IMR-90 (cell line): ENCODE measurements at regions not wholly inside any gene's neighbourhood (a gene's known extent, or its start where the extent isn't known, plus 50 kb on each side); places are given as distances from the start of the nearest gene placed in this dataset.

Source experiments
- ATAC-seq: fragments of 200-7000 bp; cut with Tn5 transposase; 2 replicates; pipeline ENCODE4 v1.9.1; 2020; ENCODE audit warnings: low read depth, mild to moderate bottlenecking, moderate library complexity
- BruUV-seq: library from RNA; stranded (reverse); fragments of 400-500 nt; replicated peaks from 2 replicates; lab custom pipeline; 2021; lab: Mats Ljungman, UMichigan
- CTCF ChIA-PET: fragments of 300-600 bp; formaldehyde crosslinking; extraction: SDS; loops from one replicate; lab custom pipeline; 2021; ENCODE audit warnings: antibody characterized with exemption; lab: Yijun Ruan, JAX
- POLR2A ChIA-PET: fragments of 300-600 bp; sonication (Branson Sonifier 250); formaldehyde crosslinking; loops from one replicate; lab custom pipeline; 2022; ENCODE audit warnings: antibody characterized with exemption; ENCODE audit not compliant: unreplicated experiment; lab: Charles Lee
- DNase-seq: peaks from one replicate; pipeline ENCODE4 v3.0.0; 2013
- H2AFZ ChIP-seq: replicated peaks from 2 replicates; pipeline ENCODE3; 2013; ENCODE audit warnings: low read length, mild to moderate bottlenecking; ENCODE audit not compliant: poor library complexity
- H2AK5ac ChIP-seq: 2 replicates; pipeline ENCODE4 v1.6.1; 2013; ENCODE audit warnings: low read depth, low read length, inconsistent platforms
- H2AK9ac ChIP-seq: replicated peaks from 2 replicates; pipeline ENCODE3; 2013; ENCODE audit warnings: mild to moderate bottlenecking, low read depth, low read length, moderate library complexity; ENCODE audit not compliant: poor library complexity
- H2BK120ac ChIP-seq: 2 replicates; pipeline ENCODE4 v1.6.1; 2013; ENCODE audit warnings: low read depth, low read length, inconsistent platforms
- H2BK15ac ChIP-seq: 3 replicates; pipeline ENCODE4 v1.6.1; 2013; ENCODE audit warnings: low read depth, low read length, inconsistent platforms
- H2BK20ac ChIP-seq: 2 replicates; pipeline ENCODE4 v1.6.1; 2013; ENCODE audit warnings: low read depth, mild to moderate bottlenecking, inconsistent platforms, low read length, moderate library complexity
- H2BK5ac ChIP-seq: 2 replicates; pipeline ENCODE4 v1.6.1; 2013; ENCODE audit warnings: mild to moderate bottlenecking, low read depth, low read length, inconsistent platforms; ENCODE audit not compliant: poor library complexity, severe bottlenecking
- H3K14ac ChIP-seq: replicated peaks from 2 replicates; pipeline ENCODE4 v1.6.1; 2013; ENCODE audit warnings: low read depth, low read length, inconsistent platforms
- H3K18ac ChIP-seq: 2 replicates; pipeline ENCODE4 v1.6.1; 2013; ENCODE audit warnings: low read depth, low read length, control low read depth
- H3K23ac ChIP-seq: 2 replicates; pipeline ENCODE4 v1.6.1; 2013; ENCODE audit warnings: low read depth, low read length, inconsistent platforms
- H3K27ac ChIP-seq: 2 replicates; pipeline ENCODE4 v1.5.1; 2013; ENCODE audit warnings: mild to moderate bottlenecking, control low read depth, low read length; ENCODE audit not compliant: insufficient read depth
- H3K27me3 ChIP-seq: 2 replicates; pipeline ENCODE4 v1.6.1; 2013; ENCODE audit warnings: low read length; ENCODE audit not compliant: control insufficient read depth, insufficient read depth
- H3K36me3 ChIP-seq: 2 replicates; pipeline ENCODE4 v1.6.1; 2013; ENCODE audit warnings: low read length, mixed read lengths; ENCODE audit not compliant: control insufficient read depth, insufficient read depth
- H3K4ac ChIP-seq: 2 replicates; pipeline ENCODE4 v1.6.1; 2013; ENCODE audit warnings: low read depth, low read length, inconsistent platforms
- H3K4me1 ChIP-seq: 2 replicates; pipeline ENCODE4 v1.6.1; 2013; ENCODE audit warnings: low read length, mixed read lengths; ENCODE audit not compliant: control insufficient read depth, insufficient read depth
- H3K4me2 ChIP-seq: 2 replicates; pipeline ENCODE4 v1.6.1; 2013; ENCODE audit warnings: low read depth, mild to moderate bottlenecking, control low read depth, low read length, moderate library complexity
- H3K4me3 ChIP-seq: 2 replicates; pipeline ENCODE4 v1.5.1; 2013; ENCODE audit warnings: low read depth, mild to moderate bottlenecking, control low read depth, low read length, moderate library complexity; ENCODE audit not compliant: insufficient read depth
- H3K56ac ChIP-seq: 2 replicates; pipeline ENCODE4 v1.6.1; 2013; ENCODE audit warnings: low read length, inconsistent platforms; ENCODE audit not compliant: insufficient read depth; ENCODE audit errors: extremely low read depth
- H3K79me1 ChIP-seq, 2 experiments: 2 replicates each; pipeline ENCODE4 v1.6.1; 2013; ENCODE audit warnings: low read length in 2 of 2, inconsistent platforms in 1 of 2, low read depth in 1 of 2
- H3K9ac ChIP-seq: 2 replicates; pipeline ENCODE4 v1.6.1; 2013; ENCODE audit warnings: low read depth, low read length, control low read depth
- H3K9me1 ChIP-seq: 2 replicates; pipeline ENCODE4 v1.6.1; 2013; ENCODE audit warnings: low read length, inconsistent platforms; ENCODE audit not compliant: insufficient read depth
- H3K9me3 ChIP-seq: 2 replicates; pipeline ENCODE4 v1.6.1; 2013; ENCODE audit warnings: low read length; ENCODE audit not compliant: control insufficient read depth, insufficient read depth
- H4K20me1 ChIP-seq: 2 replicates; pipeline ENCODE4 v1.6.1; 2013; ENCODE audit warnings: low read length, inconsistent platforms; ENCODE audit not compliant: insufficient read depth
- H4K5ac ChIP-seq: 2 replicates; pipeline ENCODE4 v1.6.1; 2013; ENCODE audit warnings: mild to moderate bottlenecking, low read depth, low read length, control low read depth
- H4K8ac ChIP-seq, 2 experiments: 2 replicates each; pipeline ENCODE4 v1.6.1; 2013; ENCODE audit warnings: low read depth in 2 of 2, low read length in 2 of 2, control low read depth in 1 of 2, inconsistent platforms in 1 of 2
- H4K91ac ChIP-seq: 2 replicates; pipeline ENCODE4 v1.6.1; 2013; ENCODE audit warnings: low read depth, low read length, inconsistent platforms; ENCODE audit not compliant: insufficient read depth
- BHLHE40 ChIP-seq: fragments of 150-350 bp; IDR thresholded peaks from 2 replicates; pipeline ENCODE4 v1.6.1; 2016; ENCODE audit warnings: mild to moderate bottlenecking, low read depth, low read length
- CHD1 ChIP-seq: IDR thresholded peaks from 2 replicates; pipeline ENCODE4 v1.6.1; 2012; ENCODE audit warnings: low read depth, low read length, improper control_type of control experiment
- CTCF ChIP-seq: conservative IDR thresholded peaks from 2 replicates; pipeline ENCODE4 v1.5.1; 2012; ENCODE audit warnings: mild to moderate bottlenecking, low read depth, low read length, improper control_type of control experiment
- FOS ChIP-seq: fragments of 150-350 bp; IDR thresholded peaks from 2 replicates; pipeline ENCODE4 v1.6.1; 2016; ENCODE audit warnings: low read depth, low read length
- MAZ ChIP-seq: IDR thresholded peaks from 2 replicates; pipeline ENCODE4 v1.6.1; 2012; ENCODE audit warnings: low read depth, mild to moderate bottlenecking, low read length, improper control_type of control experiment, moderate library complexity, borderline replicate concordance
- MXI1 ChIP-seq: IDR thresholded peaks from 2 replicates; pipeline ENCODE4 v1.6.1; 2012; ENCODE audit warnings: low read depth, mild to moderate bottlenecking, low read length, moderate library complexity, borderline replicate concordance
- POLR2A ChIP-seq: IDR thresholded peaks from 2 replicates; pipeline ENCODE4 v1.6.1; 2012; ENCODE audit warnings: mild to moderate bottlenecking, low read depth, low read length
- RCOR1 ChIP-seq: IDR thresholded peaks from 2 replicates; pipeline ENCODE4 v1.6.1; 2012; ENCODE audit warnings: mild to moderate bottlenecking, low read length, improper control_type of control experiment; ENCODE audit not compliant: insufficient replicate concordance
- RFX5 ChIP-seq: IDR thresholded peaks from 2 replicates; pipeline ENCODE4 v1.8.0; 2012; ENCODE audit warnings: low read depth, mild to moderate bottlenecking, low read length, moderate library complexity
- SMC3 ChIP-seq: fragments of 150-350 bp; IDR thresholded peaks from 2 replicates; pipeline ENCODE4 v1.6.1; 2016; ENCODE audit warnings: low read depth, mild to moderate bottlenecking, antibody characterized with exemption, low read length, moderate library complexity
- WGBS, 2 experiments: methylation state at CpG; one replicate each; pipeline versions ENCODE4 v1.1.5 to v1.1.7; 2013; ENCODE audit warnings: missing lambda C conversion rate in 2 of 2; ENCODE audit not compliant: insufficient read length in 1 of 2; ENCODE audit errors: extremely low coverage in 2 of 2; 5-methylcytosine and 5-hydroxymethylcytosine counted together
- dilution Hi-C: fragments of 300-500 bp; cut with HindIII; formaldehyde crosslinking; loops from one replicate; pipeline ENCODE4 v1.14.3; 2018; ENCODE audit warnings: low sequenced_read_pairs; ENCODE audit not compliant: unreplicated experiment
- in situ Hi-C: fragments of 300-500 bp; cut with MboI; formaldehyde crosslinking; loops from 3 replicates; pipeline ENCODE4 v1.14.3; 2019; ENCODE audit warnings: low sequenced_read_pairs, inconsistent platforms, mixed read lengths
- intact Hi-C: fragments of 100-400 bp; cut with micrococcal nuclease; formaldehyde crosslinking; loops from 2 replicates; pipeline ENCODE4 v1.10.0; 2022
- TF ChIP-seq, protein P1 (sequence below): fragments of 150-350 bp; IDR thresholded peaks from 2 replicates; pipeline ENCODE4 v1.6.1; 2016; ENCODE audit warnings: low read depth, mild to moderate bottlenecking, low read length, moderate library complexity, borderline replicate concordance

DNA sequence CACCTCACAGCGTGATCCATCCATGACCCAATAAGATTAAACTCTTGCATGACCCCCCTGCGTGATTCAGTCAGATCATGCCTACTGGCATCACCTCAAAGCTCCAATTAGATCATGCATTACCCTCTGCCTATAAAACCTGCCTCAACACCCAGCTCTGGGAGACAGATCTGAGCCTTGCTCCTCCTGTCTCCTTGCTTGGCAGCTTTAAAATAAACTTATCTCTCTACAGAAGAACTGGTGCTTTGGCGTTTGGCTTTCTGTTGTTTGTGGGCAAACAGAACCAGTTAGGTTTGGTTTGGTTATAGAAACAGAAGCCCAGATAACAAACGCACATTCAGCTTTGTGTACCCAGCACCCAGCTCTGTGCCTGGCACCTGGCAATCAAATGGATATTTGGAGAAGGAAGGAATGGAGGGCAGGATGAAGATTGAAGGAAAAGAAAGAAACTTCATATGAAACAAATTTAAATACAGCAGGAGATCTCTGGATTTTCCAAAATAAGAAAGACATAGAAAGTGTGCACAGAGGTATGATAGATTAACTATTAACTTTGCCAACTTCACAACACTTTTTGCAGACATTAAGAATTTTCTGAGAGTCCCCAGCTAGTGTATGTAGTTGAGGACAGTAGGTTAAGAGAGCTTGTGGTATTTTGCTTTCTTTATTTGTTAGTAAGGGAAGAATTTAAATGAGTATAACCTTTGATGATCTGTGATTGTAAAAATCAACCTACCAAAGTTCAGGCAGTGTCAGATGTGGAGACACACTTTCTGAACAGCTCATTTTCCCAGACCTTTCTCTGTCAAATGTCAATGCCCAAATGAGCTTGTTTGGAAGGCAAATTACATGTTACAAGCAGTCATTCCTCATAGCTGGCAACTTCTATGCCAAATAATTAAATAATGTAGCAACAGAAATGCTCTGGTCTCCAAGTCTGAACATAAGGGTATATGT lies 102.1 kb upstream of the ASTN2 start:
- Histone ChIP-seq H2AFZ (no peak overlapping the region), H3K4me3 (no peak overlapping the region), H3K14ac (no peak overlapping the region), H3K56ac (no peak overlapping the region), H2BK20ac (no peak overlapping the region), H3K9me3 (peaks cover 10% of the 10 kb centered on the region; the same call in 1 of the 2 replicates), H2BK120ac (no peak overlapping the region), H3K4ac (no peak overlapping the region), H3K4me1 (no peaks in the 10 kb centered on the region), H2BK15ac (no peak overlapping the region), H4K91ac (no peak overlapping the region), H3K9me1 (no peaks in the 10 kb centered on the region), H3K18ac (no peak overlapping the region), H3K4me2 (no peak overlapping the region), H2AK5ac (no peak overlapping the region), H2BK5ac (no peak overlapping the region), H2AK9ac (no peak overlapping the region), H4K20me1 (no peaks in the 10 kb centered on the region), H3K27me3 (no peaks in the 10 kb centered on the region), H3K9ac (no peak overlapping the region), H4K8ac (no peak overlapping the region), H3K79me1 (no peaks in the 10 kb centered on the region), H3K23ac (no peak overlapping the region), H3K36me3 (no peaks in the 10 kb centered on the region), H3K27ac (no peak overlapping the region), H4K5ac (no peak overlapping the region)
- dilution Hi-C loops, result no loop called here
- BruUV-seq, result no TSS peak
- WGBS, 2 experiments, result no CpG with 5 or more reads among the region's 4 CpGs
- in situ Hi-C loops, result no loop called here
- ATAC-seq, result no peak
- TF ChIP-seq CTCF (no peak), BHLHE40 (no peak), SMC3 (no peak), POLR2A (no peak), RFX5 (no peak), MAZ (no peak), CHD1 (no peak), FOS (no peak), MXI1 (no peak), RCOR1 (no peak)
- TF ChIP-seq, protein P1, sequence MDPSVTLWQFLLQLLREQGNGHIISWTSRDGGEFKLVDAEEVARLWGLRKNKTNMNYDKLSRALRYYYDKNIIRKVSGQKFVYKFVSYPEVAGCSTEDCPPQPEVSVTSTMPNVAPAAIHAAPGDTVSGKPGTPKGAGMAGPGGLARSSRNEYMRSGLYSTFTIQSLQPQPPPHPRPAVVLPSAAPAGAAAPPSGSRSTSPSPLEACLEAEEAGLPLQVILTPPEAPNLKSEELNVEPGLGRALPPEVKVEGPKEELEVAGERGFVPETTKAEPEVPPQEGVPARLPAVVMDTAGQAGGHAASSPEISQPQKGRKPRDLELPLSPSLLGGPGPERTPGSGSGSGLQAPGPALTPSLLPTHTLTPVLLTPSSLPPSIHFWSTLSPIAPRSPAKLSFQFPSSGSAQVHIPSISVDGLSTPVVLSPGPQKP, result no peak
- ChIA-PET POLR2A (no interaction called here), CTCF (no interaction called here)
- intact Hi-C loops, result no loop called here
- DNase-seq, result no peak
